Small intestine (tissue), 7 donors: ENCODE measurements at regions not wholly inside any gene's neighbourhood (a gene's known extent, or its start where the extent isn't known, plus 50 kb on each side); places are given as distances from the start of the nearest gene placed in this dataset.

Experiments
- DNase-seq, 2 donors: peaks; one replicate each; pipeline versions ENCODE4 v3.0.0 to v3.0.0-alpha.2; 2013
- FAIRE-seq: peaks from 2 replicates; lab custom pipeline; 2012; peaks lifted over from hg19 to GRCh38; lab: Jason Lieb, UNC
- H3K27ac ChIP-seq, 3 donors: one replicate each; pipeline ENCODE4 v1.5.1; 2013; ENCODE audit warnings: low read length in 2 of 3, mild to moderate bottlenecking in 2 of 3, control low read depth in 1 of 3, inconsistent platforms in 1 of 3, low read depth in 1 of 3, moderate library complexity in 1 of 3
- H3K27me3 ChIP-seq, 3 donors: one replicate each; pipeline ENCODE4 v1.6.1; 2013; ENCODE audit warnings: low read length in 3 of 3, inconsistent platforms in 1 of 3; ENCODE audit not compliant: control insufficient read depth in 3 of 3, insufficient read depth in 3 of 3
- H3K36me3 ChIP-seq, 3 donors: one replicate each; pipeline ENCODE4 v1.6.1; 2013; ENCODE audit warnings: low read length in 3 of 3, inconsistent platforms in 1 of 3, low read depth in 1 of 3, mild to moderate bottlenecking in 1 of 3, moderate library complexity in 1 of 3; ENCODE audit not compliant: control insufficient read depth in 3 of 3, insufficient read depth in 2 of 3
- H3K4me1 ChIP-seq, 3 donors: one replicate each; pipeline ENCODE4 v1.6.1; 2013; ENCODE audit warnings: low read length in 2 of 3, inconsistent platforms in 1 of 3, low read depth in 1 of 3, mild to moderate bottlenecking in 1 of 3, moderate library complexity in 1 of 3; ENCODE audit not compliant: control insufficient read depth in 3 of 3, insufficient read depth in 2 of 3
- H3K4me3 ChIP-seq, 3 donors: one replicate each; pipeline ENCODE4 v1.5.1; 2013; ENCODE audit warnings: low read length in 3 of 3, control low read depth in 1 of 3, inconsistent platforms in 1 of 3, low read depth in 1 of 3, mild to moderate bottlenecking in 1 of 3, moderate library complexity in 1 of 3
- H3K9me3 ChIP-seq, 2 donors: one replicate each; pipeline ENCODE4 v1.6.1; 2013; ENCODE audit warnings: low read depth in 1 of 2, low read length in 1 of 2; ENCODE audit not compliant: control insufficient read depth in 2 of 2, insufficient read depth in 1 of 2
- WGBS, 3 donors: extraction: QIAGEN DNeasy Blood & Tissue Kit; methylation state at CpG; one replicate each; pipeline ENCODE4 v1.1.7; 2013; 5-methylcytosine and 5-hydroxymethylcytosine counted together
- donor health status: healthy with polysubstance abuse.
- donor health status: control.
- donor health status: control.
- donor health status: Bipolar disorder and iron deficiency.
- donor health status: healthy.

- Histone ChIP-seq H3K9me3 (no peaks in the 10 kb centered on the region), H3K36me3 (no peaks in the 10 kb centered on the region), H3K4me3 (no peak overlapping the region), H3K27ac (no peak overlapping the region), H3K27me3 (peaks cover 0 to 3% (median 0%) of the 10 kb centered on the region in 3 donors), H3K4me1 (no peaks in the 10 kb centered on the region)
- FAIRE-seq = no peak
- DNase-seq = no peak
- WGBS, 3 donors = 79 to 91% (median 86%) methylated on average over 2 of the region's 2 CpGs
These were observed 105.6 kb upstream of the BAIAP2L1 start for GRCh38 chr7:98506471-98506870.

- peaks cover 0 to 2% (median 0%) of the 10 kb centered on the region in 3 donors for H3K27me3 ChIP-seq
- no peak for FAIRE-seq
- no peaks in the 10 kb centered on the region for H3K4me1 ChIP-seq
- H3K9me3 ChIP-seq = peaks cover 0 to 31% of the 10 kb centered on the region in 2 donors
- DNase-seq = no peak
- no peak overlapping the region for H3K4me3 ChIP-seq
- H3K27ac ChIP-seq = no peak overlapping the region
- H3K36me3 ChIP-seq = no peaks in the 10 kb centered on the region
- WGBS, 3 donors = 63 to 73% (median 67%) methylated on average over 6 of the region's 6 CpGs
These were observed 99.9 kb upstream of the BAIAP2L1 start for GRCh38 chr7:98500764-98501163.

- Histone ChIP-seq H3K27me3 (peaks cover 0 to 2% (median 0%) of the 10 kb centered on the region in 3 donors), H3K9me3 (peaks cover 0 to 32% of the 10 kb centered on the region in 2 donors), H3K4me3 (no peak overlapping the region), H3K36me3 (no peaks in the 10 kb centered on the region), H3K4me1 (no peaks in the 10 kb centered on the region), H3K27ac (no peak overlapping the region)
- WGBS, 3 donors = 65 to 76% (median 73%) methylated on average over 2 of the region's 2 CpGs
- FAIRE-seq (no peak), DNase-seq (no peak)
These were observed 95.7 kb upstream of the BAIAP2L1 start for GRCh38 chr7:98496618-98497017.

GRCh38 chr7:98495200-98495955, 94.5 kb upstream of the BAIAP2L1 start:
- Histone ChIP-seq H3K27ac (no peak overlapping the region), H3K27me3 (peaks cover 0 to 2% (median 0%) of the 10 kb centered on the region in 3 donors), H3K9me3 (peaks cover 0 to 32% of the 10 kb centered on the region in 2 donors), H3K4me1 (no peaks in the 10 kb centered on the region), H3K36me3 (no peaks in the 10 kb centered on the region), H3K4me3 (no peak overlapping the region)
- 83 to 87% (median 86%) methylated on average over 11 of the region's 11 CpGs for WGBS, 3 donors
- no peak for FAIRE-seq
- no peak for DNase-seq

- Histone ChIP-seq H3K9me3 (peaks cover 0 to 21% of the 10 kb centered on the region in 2 donors), H3K27ac (no peak overlapping the region), H3K4me1 (no peaks in the 10 kb centered on the region), H3K4me3 (no peak overlapping the region), H3K36me3 (no peaks in the 10 kb centered on the region), H3K27me3 (peaks cover 0 to 2% (median 0%) of the 10 kb centered on the region in 3 donors)
- no peak for DNase-seq
- 86 to 90% (median 88%) methylated on average over 21 of the region's 21 CpGs for WGBS, 3 donors
- FAIRE-seq = no peak
These were observed 92.3 kb upstream of the BAIAP2L1 start for GRCh38 chr7:98493030-98493778.

GRCh38 chr7:98488167-98488566, 87.3 kb upstream of the BAIAP2L1 start:
- 30 to 54% (median 49%) methylated on average over 7 of the region's 7 CpGs for WGBS, 3 donors
- H3K27ac ChIP-seq = no peak overlapping the region
- H3K27me3 ChIP-seq = no peaks in the 10 kb centered on the region
- H3K36me3 ChIP-seq = no peaks in the 10 kb centered on the region
- no peaks in the 10 kb centered on the region for H3K4me1 ChIP-seq
- no peak overlapping the region for H3K4me3 ChIP-seq
- FAIRE-seq (no peak), DNase-seq (no peak)
- H3K9me3 ChIP-seq = no peaks in the 10 kb centered on the region

GRCh38 chr7:98483964-98484545, 83.2 kb upstream of the BAIAP2L1 start:
- FAIRE-seq (no peak), DNase-seq (no peak)

GRCh38 chr7:98483276-98483963, 82.5 kb upstream of the BAIAP2L1 start:
- Histone ChIP-seq H3K27me3 (no peaks in the 10 kb centered on the region), H3K27ac (no peak overlapping the region), H3K36me3 (no peaks in the 10 kb centered on the region), H3K4me1 (no peaks in the 10 kb centered on the region), H3K4me3 (no peak overlapping the region), H3K9me3 (peaks cover 0 to 6% of the 10 kb centered on the region in 2 donors)
- DNase-seq = no peak
- 80 to 82% (median 80%) methylated on average over 12 of the region's 12 CpGs for WGBS, 3 donors
- no peak for FAIRE-seq

More at GRCh38 chr7:98483964-98484545, 83.2 kb upstream of the BAIAP2L1 start:
- Histone ChIP-seq H3K27me3 (no peaks in the 10 kb centered on the region), H3K9me3 (peaks cover 0 to 6% of the 10 kb centered on the region in 2 donors), H3K27ac (no peak overlapping the region), H3K4me1 (no peaks in the 10 kb centered on the region), H3K36me3 (no peaks in the 10 kb centered on the region), H3K4me3 (no peak overlapping the region)
- WGBS, 3 donors = 67 to 74% (median 71%) methylated on average over 11 of the region's 11 CpGs
